GM12892 (cell line): ENCODE measurements at regions not wholly inside any gene's neighbourhood (a gene's known extent, or its start where the extent isn't known, plus 50 kb on each side); places are given as distances from the start of the nearest gene placed in this dataset.

Source experiments
- POLR2A ChIP-seq: IDR thresholded peaks from 2 replicates; pipeline ENCODE4 v1.6.1; 2011; ENCODE audit warnings: low read depth, low read length, control low read depth
- TAF1 ChIP-seq: IDR thresholded peaks from 2 replicates; pipeline ENCODE4 v1.6.1; 2011; ENCODE audit warnings: low read depth, mild to moderate bottlenecking, control low read depth, low read length, borderline replicate concordance

DNA sequence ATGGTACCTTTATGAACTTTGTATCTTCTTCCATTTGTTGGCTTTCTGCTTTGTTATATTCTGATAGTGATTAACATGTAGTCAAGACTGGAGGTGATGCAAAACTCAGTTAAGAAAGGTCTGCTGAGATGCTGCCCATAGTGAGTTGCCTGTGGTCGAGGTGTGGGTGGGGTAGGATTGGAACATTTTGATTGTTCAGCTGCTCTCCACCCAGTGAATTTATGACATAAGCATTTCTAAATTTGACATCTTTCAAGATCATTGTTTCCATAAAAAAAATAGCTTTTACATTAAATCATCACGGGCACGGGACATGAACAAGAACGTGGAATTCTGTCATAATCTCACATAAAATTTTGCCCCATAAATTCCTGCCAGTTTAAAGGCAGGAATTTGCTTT lies 146.6 kb upstream of the POU3F2 start:
- no peak for TF ChIP-seq POLR2A
- no peak for TF ChIP-seq TAF1
